H1 (cell line): ENCODE measurements at regions not wholly inside any gene's neighbourhood (a gene's known extent, or its start where the extent isn't known, plus 50 kb on each side); places are given as distances from the start of the nearest gene placed in this dataset.

Source experiments
- CTCF ChIA-PET: fragments of 300-600 bp; sonication (Branson Sonifier 250); formaldehyde crosslinking; loops from one replicate; lab custom pipeline; 2021; ENCODE audit not compliant: partially characterized antibody; lab: Charles Lee
- POLR2A ChIA-PET: fragments of 300-600 bp; sonication (Branson Sonifier 250); formaldehyde crosslinking; loops from one replicate; lab custom pipeline; 2021; ENCODE audit warnings: inconsistent platforms; ENCODE audit not compliant: partially characterized antibody; lab: Charles Lee
- DNase-seq, 2 experiments: peaks; one replicate each; pipeline versions ENCODE4 v3.0.0 to v3.0.0-alpha.2; 2010 to 2022; ENCODE audit warnings: low spot score in 2 of 2, low read depth in 1 of 2, mixed read lengths in 1 of 2
- FAIRE-seq: peaks from 2 replicates; lab custom pipeline; 2011; peaks lifted over from hg19 to GRCh38; lab: Jason Lieb, UNC
- H2AFZ ChIP-seq: 2 replicates; pipeline ENCODE4 v1.8.1; 2012; ENCODE audit warnings: low read length, inconsistent platforms
- H2AK5ac ChIP-seq: 2 replicates; pipeline ENCODE4 v1.6.1; 2013; ENCODE audit warnings: low read depth, low read length
- H2BK120ac ChIP-seq: replicated peaks from 2 replicates; pipeline ENCODE3; 2013; ENCODE audit warnings: low read depth, low read length, inconsistent platforms
- H2BK12ac ChIP-seq: 2 replicates; pipeline ENCODE4 v1.6.1; 2013; ENCODE audit warnings: low read depth, low read length
- H2BK15ac ChIP-seq: 2 replicates; pipeline ENCODE4 v1.6.1; 2013; ENCODE audit warnings: low read length
- H2BK20ac ChIP-seq: 2 replicates; pipeline ENCODE4 v1.6.1; 2013; ENCODE audit warnings: low read length
- H2BK5ac ChIP-seq: 2 replicates; pipeline ENCODE4 v1.6.1; 2013; ENCODE audit warnings: low read depth, low read length
- H3K14ac ChIP-seq: 2 replicates; pipeline ENCODE4 v1.6.1; 2013; ENCODE audit warnings: inconsistent platforms; ENCODE audit not compliant: insufficient read length
- H3K18ac ChIP-seq: 2 replicates; pipeline ENCODE4 v1.6.1; 2013; ENCODE audit warnings: low read length; ENCODE audit errors: extremely low read depth
- H3K23ac ChIP-seq: 2 replicates; pipeline ENCODE4 v1.6.1; 2013; ENCODE audit warnings: inconsistent platforms; ENCODE audit not compliant: insufficient read length
- H3K23me2 ChIP-seq: 2 replicates; pipeline ENCODE4 v1.6.1; 2013; ENCODE audit warnings: low read depth, low read length
- H3K27ac ChIP-seq: 2 replicates; pipeline ENCODE4 v1.6.1; 2011; ENCODE audit warnings: low read depth, low read length, inconsistent platforms
- H3K27me3 ChIP-seq, 4 experiments: replicated peaks in 1 of 4; 1 replicate in 1 of 4; 2 replicates in 3 of 4; pipeline versions ENCODE4 v1.6.1 to v1.8.1; 2011 to 2013; ENCODE audit warnings: low read length in 3 of 4, mild to moderate bottlenecking in 3 of 4, inconsistent platforms in 2 of 4, mixed read lengths in 2 of 4, moderate library complexity in 1 of 4; ENCODE audit not compliant: control insufficient read depth in 3 of 4, insufficient read depth in 3 of 4; ENCODE audit errors: extremely low read depth in 1 of 4
- H3K36me3 ChIP-seq, 4 experiments: 2 replicates each; pipeline versions ENCODE4 v1.6.1 to v1.8.1; 2011 to 2013; ENCODE audit warnings: mild to moderate bottlenecking in 4 of 4, low read length in 3 of 4, moderate library complexity in 2 of 4, control low read depth in 1 of 4, inconsistent platforms in 1 of 4; ENCODE audit not compliant: insufficient read depth in 4 of 4, control insufficient read depth in 2 of 4
- H3K4ac ChIP-seq: replicated peaks from 2 replicates; pipeline ENCODE3; 2013; ENCODE audit warnings: low read length, low read depth, mixed read lengths, inconsistent platforms; ENCODE audit not compliant: insufficient read length
- H3K4me1 ChIP-seq, 4 experiments: replicated peaks in 1 of 4; 1 replicate in 1 of 4; 2 replicates in 3 of 4; pipeline versions ENCODE4 v1.6.1 to v1.8.1; 2011 to 2013; ENCODE audit warnings: low read length in 3 of 4, inconsistent platforms in 2 of 4, mixed read lengths in 1 of 4; ENCODE audit not compliant: insufficient read depth in 4 of 4, control insufficient read depth in 3 of 4
- H3K4me2 ChIP-seq, 2 experiments: 2 replicates each; pipeline versions ENCODE4 v1.6.1 to v1.8.1; 2011 to 2013; ENCODE audit warnings: low read depth in 2 of 2, low read length in 2 of 2, control low read depth in 1 of 2, inconsistent platforms in 1 of 2, mild to moderate bottlenecking in 1 of 2; ENCODE audit not compliant: insufficient read depth in 1 of 2
- H3K4me3 ChIP-seq, 4 experiments: fragments of 200-600, 300-600 bp in 1 of 4; sonication (generic), shearing (Covaris generic), sonication (Bioruptor Twin) in 1 of 4; 2 replicates each; pipeline versions ENCODE4 v1.5.1 to v1.8.1; 2011 to 2016; ENCODE audit warnings: low read length in 4 of 4, low read depth in 3 of 4, control low read depth in 2 of 4, inconsistent platforms in 2 of 4, mild to moderate bottlenecking in 2 of 4, mixed read lengths in 1 of 4, moderate library complexity in 1 of 4; ENCODE audit not compliant: insufficient read depth in 2 of 4; ENCODE audit errors: extremely low read depth in 1 of 4
- H3K56ac ChIP-seq: replicated peaks from 2 replicates; pipeline ENCODE3; 2013; ENCODE audit warnings: low read depth, mild to moderate bottlenecking, mixed read lengths, low read length, inconsistent platforms; ENCODE audit not compliant: insufficient read length
- H3K79me1 ChIP-seq: 2 replicates; pipeline ENCODE4 v1.6.1; 2013; ENCODE audit warnings: low read depth, low read length, control low read depth
- H3K79me2 ChIP-seq, 2 experiments: 2 replicates each; pipeline versions ENCODE4 v1.6.1 to v1.8.1; 2012 to 2013; ENCODE audit warnings: low read length in 2 of 2, mild to moderate bottlenecking in 2 of 2, inconsistent platforms in 1 of 2; ENCODE audit not compliant: insufficient read depth in 2 of 2, control insufficient read depth in 1 of 2
- H3K9ac ChIP-seq, 4 experiments: replicated peaks in 1 of 4; 1 replicate in 1 of 4; 2 replicates in 3 of 4; pipeline versions ENCODE4 v1.6.1 to v1.8.1; 2011 to 2013; ENCODE audit warnings: low read depth in 3 of 4, low read length in 3 of 4, control low read depth in 2 of 4, mild to moderate bottlenecking in 2 of 4, moderate library complexity in 2 of 4, inconsistent platforms in 1 of 4; ENCODE audit errors: extremely low read depth in 1 of 4
- H3K9me3 ChIP-seq, 2 experiments: 2 replicates each; pipeline versions ENCODE4 v1.6.1 to v1.8.1; 2012 to 2013; ENCODE audit warnings: mild to moderate bottlenecking in 2 of 2, moderate library complexity in 2 of 2, control low read depth in 1 of 2, inconsistent platforms in 1 of 2, low read depth in 1 of 2, low read length in 1 of 2, mixed read lengths in 1 of 2; ENCODE audit not compliant: insufficient read depth in 2 of 2
- H4K20me1 ChIP-seq, 2 experiments: replicated peaks in 1 of 2; 2 replicates each; pipeline versions ENCODE3 to v1.8.1; 2011 to 2013; ENCODE audit warnings: inconsistent platforms in 2 of 2, low read length in 2 of 2, mild to moderate bottlenecking in 1 of 2; ENCODE audit not compliant: insufficient read depth in 2 of 2, control insufficient read depth in 1 of 2
- H4K5ac ChIP-seq: 2 replicates; pipeline ENCODE4 v1.6.1; 2013; ENCODE audit warnings: low read length, low read depth, mixed read lengths, inconsistent platforms; ENCODE audit not compliant: insufficient read length
- H4K8ac ChIP-seq: 2 replicates; pipeline ENCODE4 v1.8.0; 2013; ENCODE audit warnings: mild to moderate bottlenecking, moderate library complexity, low read length, inconsistent platforms; ENCODE audit not compliant: insufficient read depth; ENCODE audit errors: extremely low read depth
- H4K91ac ChIP-seq: replicated peaks from 2 replicates; pipeline ENCODE3; 2013; ENCODE audit warnings: low read length, mixed read lengths, inconsistent platforms; ENCODE audit not compliant: insufficient read length
- CBX5 ChIP-seq: fragments of 300-800, 300-1000 bp; sonication (generic); IDR thresholded peaks from 2 replicates; pipeline ENCODE4 v1.7.1; 2016; ENCODE audit warnings: antibody characterized with exemption, low read length, low read depth
- EGR1 ChIP-seq: IDR thresholded peaks from 2 replicates; pipeline ENCODE4 v1.6.1; 2011; ENCODE audit warnings: low read depth, low read length, borderline replicate concordance
- FOSL1 ChIP-seq: IDR thresholded peaks from 2 replicates; pipeline ENCODE4 v1.6.1; 2011; ENCODE audit warnings: mild to moderate bottlenecking, low read depth, low read length, moderate library complexity; ENCODE audit not compliant: insufficient read depth
- GTF2F1 ChIP-seq: IDR thresholded peaks from 2 replicates; pipeline ENCODE4 v1.6.1; 2012; ENCODE audit warnings: low read depth, low read length, improper control_type of control experiment, borderline replicate concordance
- MAFK ChIP-seq: IDR thresholded peaks from 2 replicates; pipeline ENCODE4 v1.6.1; 2012; ENCODE audit warnings: low read depth, mild to moderate bottlenecking, improper control_type of control experiment, low read length
- RFX5 ChIP-seq: IDR thresholded peaks from 2 replicates; pipeline ENCODE4 v1.6.1; 2011; ENCODE audit warnings: low read depth, low read length, improper control_type of control experiment, borderline replicate concordance
- RNF2 ChIP-seq: fragments of 200-900, 300-1000 bp; sonication (generic); IDR thresholded peaks from 2 replicates; pipeline ENCODE4 v1.7.1; 2016; ENCODE audit warnings: borderline replicate concordance, low read depth, mild to moderate bottlenecking, antibody characterized with exemption, low read length; ENCODE audit not compliant: poor library complexity, severe bottlenecking; ENCODE audit errors: missing control alignments
- SAP30 ChIP-seq: fragments of 300-600 bp; sonication (generic); IDR thresholded peaks from 2 replicates; pipeline ENCODE4 v1.7.1; 2012; ENCODE audit warnings: low read length, moderate library complexity, mild to moderate bottlenecking, inconsistent platforms; ENCODE audit not compliant: insufficient read depth, insufficient replicate concordance
- TCF12 ChIP-seq: IDR thresholded peaks from 2 replicates; pipeline ENCODE4 v1.6.1; 2011; ENCODE audit warnings: low read depth, mild to moderate bottlenecking, low read length
- WGBS, 2 experiments: shearing (Covaris generic) in 1 of 2; methylation state at CpG; one replicate each; pipeline versions ENCODE4 v1.1.6 to v1.1.7; 2013 to 2015; ENCODE audit warnings: low lambda C conversion rate in 2 of 2, mixed read lengths in 2 of 2, inconsistent platforms in 1 of 2, low coverage in 1 of 2, missing lambda C conversion rate in 1 of 2; ENCODE audit not compliant: insufficient replicate concordance in 2 of 2, insufficient coverage in 1 of 2, insufficient read length in 1 of 2; ENCODE audit errors: extremely low coverage in 1 of 2, missing lambda C conversion rate in 1 of 2; 5-methylcytosine and 5-hydroxymethylcytosine counted together

DNA sequence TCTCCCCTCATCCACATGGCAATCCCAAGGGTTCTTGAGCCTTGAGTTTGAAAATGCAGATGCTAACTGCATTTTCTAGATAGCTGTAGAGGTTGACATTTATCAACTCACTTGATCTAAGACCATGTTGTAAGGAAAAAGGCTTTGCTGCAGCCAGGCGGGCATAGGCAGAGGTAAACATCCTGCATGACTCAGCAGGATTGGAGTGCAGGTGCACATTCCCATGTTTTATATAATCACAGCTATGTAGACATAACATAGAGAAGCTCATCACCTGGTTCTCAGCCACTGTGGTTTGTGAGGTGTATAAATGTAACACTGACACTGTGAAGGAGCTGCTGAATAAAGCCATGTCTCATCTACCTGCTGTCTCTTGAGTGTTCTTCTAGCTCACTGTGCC lies 62.3 kb upstream of the PDE5A start:
- 87% methylated on average over 1 of the region's 1 CpG; no CpG with 5 or more reads in 1 of the 2 experiments for WGBS, 2 experiments
- Histone ChIP-seq H3K79me1 (no peaks in the 10 kb centered on the region), H3K14ac (no peak overlapping the region), H2AFZ (no peak overlapping the region), H3K4me2 (no peak overlapping the region), H4K5ac (no peak overlapping the region), H3K9me3 (peaks cover 6 to 7% of the 10 kb centered on the region in 2 experiments; a peak in 3 of 4 replicates), H4K8ac (no peak overlapping the region), H3K23ac (no peak overlapping the region), H2BK5ac (no peak overlapping the region), H3K79me2 (no peaks in the 10 kb centered on the region), H2BK15ac (no peak overlapping the region), H2AK5ac (no peak overlapping the region), H3K9ac (no peak overlapping the region), H3K4ac (no peak overlapping the region), H3K4me1 (no peaks in the 10 kb centered on the region), H3K56ac (no peak overlapping the region), H3K18ac (no peak overlapping the region), H2BK12ac (no peak overlapping the region), H3K23me2 (no peaks in the 10 kb centered on the region), H4K20me1 (no peaks in the 10 kb centered on the region), H3K27ac (no peak overlapping the region), H3K36me3 (no peaks in the 10 kb centered on the region; a peak in 2 of 8 replicates), H2BK120ac (no peak overlapping the region), H2BK20ac (no peak overlapping the region), H4K91ac (no peak overlapping the region), H3K4me3 (no peak overlapping the region), H3K27me3 (no peaks in the 10 kb centered on the region)
- no peak for FAIRE-seq
- no peak for DNase-seq
- CTCF ChIA-PET, result interaction anchor here (1.2 kb wide), 1 partner anchor 8 kb away, joined by 3 read pairs; no protein-coding TSS in a partner anchor
- TF ChIP-seq GTF2F1 (no peak), FOSL1 (no peak), RFX5 (no peak), EGR1 (no peak), CBX5 (no peak), TCF12 (no peak), SAP30 (no peak), RNF2 (no peak), MAFK (no peak)
- POLR2A ChIA-PET, result no interaction called here
